DND-41 (cell line): ENCODE measurements at regions not wholly inside any gene's neighbourhood (a gene's known extent, or its start where the extent isn't known, plus 50 kb on each side); places are given as distances from the start of the nearest gene placed in this dataset.
"Not testable (repeated sequence)": the region's sequence is repeated elsewhere in the genome, so short reads cannot be mapped to it uniquely, and the experiment has no call there.

Source experiments
- CTCF ChIP-seq: IDR thresholded peaks from 2 replicates; pipeline ENCODE4 v1.5.1; 2012; ENCODE audit warnings: borderline replicate concordance, low read length, moderate library complexity, mild to moderate bottlenecking; ENCODE audit not compliant: poor library complexity, severe bottlenecking; ENCODE audit errors: extremely low read depth
- EZH2 ChIP-seq: IDR thresholded peaks from 3 replicates; pipeline ENCODE4 v1.6.1; 2012; ENCODE audit warnings: borderline replicate concordance, low read depth, mild to moderate bottlenecking, moderate library complexity, low read length, inconsistent platforms; ENCODE audit not compliant: severe bottlenecking

GRCh38 chr2:35436893-35437292 is 918.7 kb upstream of the CRIM1 start:
- not testable (repeated sequence) for TF ChIP-seq CTCF, EZH2
